ENCODE measurements at regions not wholly inside any gene's neighbourhood (a gene's known extent, or its start where the extent isn't known, plus 50 kb on each side); places are given as distances from the start of the nearest gene placed in this dataset.

DNA sequence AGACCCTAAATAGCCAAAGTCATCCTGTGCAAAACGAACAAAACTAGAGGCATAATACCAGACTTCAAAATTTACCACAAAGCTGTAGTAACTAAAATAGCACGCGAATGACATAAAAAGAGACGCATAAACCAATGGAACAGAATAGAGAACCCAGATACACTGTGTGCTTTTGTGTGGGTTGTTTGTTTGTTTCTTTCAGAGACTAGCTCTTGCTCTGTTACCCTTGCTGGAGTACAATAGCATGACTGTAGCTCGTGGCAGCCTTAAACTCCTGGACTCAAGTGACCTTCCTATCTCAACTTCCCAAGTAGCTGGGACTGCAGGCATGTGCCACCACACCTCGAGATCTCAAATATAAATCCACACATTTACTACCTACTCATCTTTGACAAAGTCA is 1314.6 kb upstream of the GBE1 start:
- DNase-seq = no peak

DNA sequence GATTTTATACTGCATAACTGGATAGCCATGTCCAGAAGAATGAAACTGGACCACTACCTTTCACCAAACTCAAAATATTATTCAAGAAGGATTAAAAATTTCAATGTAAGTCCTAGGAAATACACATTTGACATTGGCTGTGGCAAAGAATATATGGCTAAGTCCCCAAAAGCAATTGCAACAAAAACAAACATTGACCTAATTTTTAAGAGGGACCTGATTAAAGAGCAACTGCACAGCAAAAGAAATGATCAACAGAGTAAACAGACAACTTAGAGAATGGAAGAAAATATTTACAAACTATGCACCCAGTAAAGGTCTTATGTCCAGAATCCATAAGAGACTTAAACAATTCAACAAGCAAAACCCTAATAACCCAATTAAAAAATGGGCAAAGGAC is 1313.0 kb upstream of the GBE1 start:
- no peak for DNase-seq

DNA sequence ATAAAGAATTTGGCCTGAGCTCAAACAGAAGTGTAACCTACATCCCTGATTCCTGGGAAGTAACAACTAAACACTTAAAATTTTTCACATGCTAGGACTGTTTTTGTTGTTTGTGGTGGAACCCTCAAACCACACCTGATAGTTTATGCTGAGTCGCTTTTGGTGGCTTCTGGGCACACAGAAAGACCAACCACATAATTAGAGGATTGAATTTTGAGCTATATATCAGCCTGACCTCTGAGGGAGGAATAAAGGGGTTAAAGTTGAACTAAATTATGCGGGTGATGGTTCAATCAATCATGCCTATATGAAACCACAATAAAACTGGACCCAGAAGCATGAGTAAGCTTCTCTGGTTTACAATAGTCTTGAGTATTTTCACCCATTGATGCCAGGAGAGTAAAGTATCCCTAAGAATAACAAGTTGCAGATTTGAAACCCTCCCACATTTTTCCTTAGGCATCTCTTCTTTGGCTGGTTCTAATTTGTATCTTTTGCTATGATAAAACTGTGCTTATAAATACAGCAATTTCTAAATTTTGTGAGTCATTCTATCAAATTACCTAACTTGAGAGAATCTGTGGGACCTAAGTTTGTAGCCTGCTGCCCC is 1304.5 kb upstream of the GBE1 start:
- no peak for DNase-seq

DNA sequence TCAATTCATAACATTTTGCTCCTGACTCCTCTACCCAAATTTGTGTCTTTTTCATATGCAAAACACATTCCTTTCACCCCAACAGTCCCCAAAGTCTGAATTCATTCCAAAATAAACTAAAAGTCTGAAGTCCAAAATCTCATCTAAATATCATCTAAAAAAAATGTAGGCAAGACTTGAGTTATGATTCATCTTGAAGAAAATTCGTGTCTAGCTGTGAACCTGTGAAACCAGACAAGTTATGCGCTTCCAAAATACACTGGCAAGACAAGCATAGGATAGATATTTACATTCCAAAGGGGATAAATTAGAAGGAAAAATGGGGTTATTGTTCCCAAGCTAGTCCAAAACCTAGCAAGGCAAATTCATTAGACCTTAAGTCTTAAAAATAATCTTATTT is 1302.0 kb upstream of the GBE1 start:
- DNase-seq = no peak

DNA sequence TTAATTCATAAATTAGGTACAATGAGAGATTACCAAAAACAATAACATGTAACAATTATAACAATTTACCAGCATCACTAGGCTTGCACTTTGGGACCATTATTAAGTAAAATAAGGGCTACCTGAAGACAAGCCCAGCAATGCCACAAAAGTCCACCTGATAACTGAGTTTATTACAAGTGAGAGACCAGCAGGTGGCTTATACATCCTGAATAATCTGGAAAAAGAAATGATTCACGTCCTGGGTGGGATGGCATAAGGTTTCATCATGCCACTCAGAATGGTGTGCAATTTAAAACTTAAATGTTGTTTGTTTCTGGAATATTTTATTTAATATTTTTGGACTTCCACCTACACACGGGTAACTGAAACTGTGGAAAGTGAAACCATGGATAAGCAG is 1287.1 kb upstream of the GBE1 start:
- DNase-seq = no peak

DNA sequence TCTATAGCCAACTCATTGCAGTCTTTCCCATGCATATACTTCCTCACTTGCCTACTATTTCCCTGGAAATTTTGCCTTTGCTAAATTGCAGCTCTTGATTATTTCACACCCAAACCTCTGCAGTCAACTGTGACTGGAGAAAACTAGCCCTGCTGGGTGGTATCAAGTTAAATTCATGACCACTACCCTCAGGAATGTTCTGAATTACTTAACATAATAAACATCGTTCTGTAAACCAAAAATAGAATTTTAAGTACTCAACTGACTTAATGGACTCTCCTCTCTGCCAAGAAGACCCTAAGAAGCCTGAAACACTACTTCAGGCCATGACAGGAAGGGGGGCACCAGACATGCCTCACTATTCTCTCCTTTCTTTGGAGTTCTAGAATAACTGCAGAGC is 1278.0 kb upstream of the GBE1 start:
- DNase-seq = no peak

DNA sequence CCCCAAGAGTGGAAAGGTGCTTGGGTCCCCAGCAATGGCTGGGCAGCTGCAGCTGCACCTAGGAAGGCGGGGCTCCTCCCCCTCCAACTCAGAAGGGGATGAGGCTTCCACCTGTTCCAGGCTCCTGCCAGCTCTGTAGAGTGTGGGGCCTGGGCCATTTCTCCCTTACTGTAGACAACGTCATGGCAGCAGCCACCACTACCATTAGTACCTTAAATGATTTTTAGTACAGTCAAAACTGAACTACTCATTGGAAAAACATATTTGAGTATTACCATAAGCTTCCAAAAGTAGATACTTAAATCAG is 1274.2 kb upstream of the GBE1 start:
- DNase-seq = no peak

DNA sequence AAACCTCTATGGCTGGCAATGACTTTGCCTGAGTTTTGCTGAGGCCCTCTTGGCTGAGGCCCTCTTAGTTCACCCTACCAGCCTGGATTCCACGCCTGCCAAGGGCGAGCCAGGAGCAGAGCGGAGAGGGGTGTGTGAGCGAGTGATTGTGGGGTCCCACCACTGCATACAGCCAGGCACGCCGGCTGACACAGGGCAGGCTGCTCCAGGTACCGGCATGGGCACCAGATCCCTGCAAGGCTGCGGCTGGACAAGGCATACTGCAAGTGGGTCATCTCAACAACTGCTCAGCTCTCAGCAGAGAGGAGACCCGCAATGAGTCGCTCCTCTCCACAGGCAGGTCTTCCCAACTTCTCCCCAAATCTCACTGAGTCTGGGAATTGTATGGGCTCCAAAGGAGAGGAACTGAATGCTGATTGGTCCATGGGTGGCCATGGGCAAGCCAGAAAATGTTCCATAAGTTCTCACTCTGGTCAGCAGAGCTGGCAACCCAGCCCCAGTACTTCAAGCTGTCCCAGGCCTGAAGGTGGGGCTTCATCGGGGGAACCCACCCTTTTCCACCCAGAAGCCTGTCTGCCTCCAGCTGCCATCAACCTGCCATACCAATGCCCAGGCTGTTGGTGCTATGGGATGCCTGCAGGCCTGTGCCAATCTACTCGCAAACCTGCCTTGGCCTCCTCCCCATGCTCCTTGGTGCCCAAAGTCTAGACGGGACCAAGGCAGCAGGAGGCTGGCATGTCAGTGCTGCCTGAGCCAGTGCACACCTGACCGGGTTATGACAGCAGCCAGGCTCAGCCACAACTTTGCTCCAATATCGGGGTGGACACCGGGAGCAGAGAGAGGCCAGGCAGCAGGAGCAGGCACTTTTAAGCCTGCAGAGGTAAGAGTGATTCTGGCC is 1273.6 kb upstream of the GBE1 start:
- DNase-seq = no peak

DNA sequence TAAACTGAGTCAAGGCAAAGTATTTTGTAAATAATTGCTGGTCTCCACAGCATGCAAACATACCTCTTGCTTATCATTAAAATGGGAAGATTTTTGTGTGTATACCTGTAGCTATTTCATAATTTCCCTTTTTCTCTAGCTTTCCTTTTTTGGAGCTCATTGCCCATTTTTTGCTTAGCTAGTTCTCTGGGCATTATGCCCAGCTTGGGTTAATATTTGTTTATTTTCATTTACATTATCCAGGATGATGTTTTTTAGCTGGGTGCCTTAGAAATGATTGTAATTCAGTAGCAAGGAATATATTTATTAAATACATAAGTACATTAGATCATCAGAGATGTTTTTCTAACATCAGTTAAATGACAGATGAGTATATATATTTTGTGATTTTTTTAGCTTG is 1271.7 kb upstream of the GBE1 start:
- DNase-seq = no peak

DNA sequence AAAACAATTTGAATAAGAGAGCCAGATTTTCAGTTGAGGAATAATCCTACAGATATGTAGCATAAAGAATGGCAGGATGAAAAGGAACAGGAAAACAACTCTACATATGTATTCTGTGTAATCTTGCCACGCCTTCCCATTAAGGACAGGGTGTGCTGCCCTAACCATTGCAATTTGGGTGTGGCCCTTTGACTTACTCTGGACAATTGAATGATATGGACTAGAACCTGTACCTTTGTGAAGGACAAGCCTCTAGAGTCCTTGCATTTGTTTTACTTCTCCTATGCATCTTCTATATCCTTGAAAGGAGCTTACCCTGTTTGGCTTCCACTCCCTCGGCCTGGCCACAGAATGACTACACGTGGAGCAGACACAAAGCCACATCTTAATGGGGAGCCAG is 1261.6 kb upstream of the GBE1 start:
- DNase-seq = no peak

DNA sequence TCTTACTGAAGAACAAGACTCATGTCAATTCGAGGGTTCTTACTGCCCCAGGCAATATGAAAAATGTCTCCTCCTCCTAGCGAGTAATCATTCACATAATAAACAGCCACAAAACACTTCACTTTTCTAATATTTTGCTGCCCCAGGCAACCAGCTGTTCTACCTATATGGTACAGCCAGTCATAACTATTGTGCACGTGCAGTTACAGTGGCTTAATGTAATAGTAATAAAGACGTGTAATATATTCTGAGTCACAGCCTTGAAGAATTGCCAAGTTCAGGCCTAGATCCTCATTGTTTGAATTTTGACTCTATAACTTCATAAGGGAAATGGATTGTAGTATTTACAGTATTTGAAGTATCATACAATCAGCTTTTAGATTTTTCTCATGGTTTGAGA is 1250.0 kb upstream of the GBE1 start:
- DNase-seq = peak; percentile 3

DNA sequence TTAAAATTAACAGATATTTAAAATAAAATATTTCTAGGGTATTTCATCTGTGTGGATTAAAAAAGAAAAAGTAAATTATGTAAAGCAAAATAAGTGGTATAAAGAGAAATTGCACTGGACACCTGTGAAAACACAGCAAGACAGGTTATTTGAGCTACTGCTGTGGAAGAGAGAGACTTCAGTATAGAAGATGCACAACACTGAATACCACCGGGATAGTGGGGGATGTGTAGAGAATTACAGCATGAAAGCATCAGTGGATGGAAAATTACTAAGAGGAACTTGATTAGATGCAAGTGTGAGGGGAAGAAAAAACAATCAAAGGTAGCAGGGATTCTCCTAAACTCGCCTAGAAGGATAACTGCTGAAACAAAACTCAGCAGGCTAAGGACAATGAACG is 1242.5 kb upstream of the GBE1 start:
- DNase-seq = no peak

DNA sequence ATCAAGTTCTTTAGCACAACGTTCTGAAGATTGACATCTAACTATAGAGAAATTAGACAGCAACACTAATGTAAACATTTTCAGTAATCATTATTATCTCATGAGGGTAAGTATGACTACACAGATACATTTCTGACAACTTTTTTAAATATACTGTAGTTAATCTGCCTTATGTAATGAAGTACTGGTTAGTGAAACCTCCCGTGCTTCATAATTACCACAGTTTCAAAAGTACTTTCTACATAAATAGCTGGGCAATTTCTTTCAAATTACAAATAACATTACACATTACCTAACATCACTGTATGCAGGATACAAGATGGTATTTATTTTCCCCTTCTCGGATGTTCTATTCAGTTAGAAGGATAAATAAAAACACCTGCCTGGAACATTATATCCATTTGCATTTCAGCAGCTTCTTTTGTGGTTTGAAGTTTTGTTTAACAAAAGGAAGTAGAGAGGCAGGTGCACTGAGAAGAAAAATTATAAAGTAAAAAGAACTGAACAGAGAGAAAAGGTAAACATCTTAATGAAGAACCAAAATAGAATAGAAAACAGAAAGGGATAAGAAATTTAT is 1241.5 kb upstream of the GBE1 start:
- DNase-seq = no peak

DNA sequence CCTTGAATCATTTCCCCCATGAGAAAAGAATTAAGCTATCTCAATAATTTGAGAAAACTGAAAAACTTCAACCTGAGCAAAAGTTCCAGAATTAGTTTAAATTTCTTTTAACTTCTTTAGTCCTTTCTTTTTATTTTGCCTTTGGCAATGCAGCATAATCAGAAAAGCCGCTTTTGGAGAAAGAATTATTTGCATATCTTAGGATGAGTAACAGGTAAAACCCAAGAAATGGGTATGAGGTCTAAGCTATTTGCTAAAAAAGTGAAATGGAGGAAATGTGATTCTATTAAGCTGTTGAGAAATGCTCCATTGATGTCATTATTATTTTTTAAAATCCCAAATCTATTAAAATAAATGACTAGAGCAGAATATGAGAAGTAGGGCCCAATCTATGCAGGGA is 1238.3 kb upstream of the GBE1 start:
- DNase-seq = no peak

DNA sequence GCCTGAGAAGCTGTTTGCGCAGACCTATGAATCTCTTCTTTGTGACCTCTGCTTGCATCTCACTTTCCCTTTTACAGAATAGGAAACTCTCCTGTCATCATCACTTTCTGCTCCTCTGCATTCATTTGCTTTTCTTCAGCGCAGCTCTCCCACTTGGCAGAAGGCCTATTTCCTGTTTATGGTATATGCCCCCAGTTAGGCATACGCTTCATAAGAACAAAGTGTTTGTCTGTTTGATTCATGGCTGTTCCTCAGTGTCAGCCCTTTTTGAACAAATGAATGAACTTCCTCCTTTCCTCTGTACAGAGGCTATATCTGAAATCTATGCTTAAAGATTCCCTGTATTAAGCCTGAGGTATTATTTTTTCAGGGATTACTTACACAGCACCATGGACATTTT is 1216.9 kb upstream of the GBE1 start:
- peak; percentile 10 for DNase-seq

DNA sequence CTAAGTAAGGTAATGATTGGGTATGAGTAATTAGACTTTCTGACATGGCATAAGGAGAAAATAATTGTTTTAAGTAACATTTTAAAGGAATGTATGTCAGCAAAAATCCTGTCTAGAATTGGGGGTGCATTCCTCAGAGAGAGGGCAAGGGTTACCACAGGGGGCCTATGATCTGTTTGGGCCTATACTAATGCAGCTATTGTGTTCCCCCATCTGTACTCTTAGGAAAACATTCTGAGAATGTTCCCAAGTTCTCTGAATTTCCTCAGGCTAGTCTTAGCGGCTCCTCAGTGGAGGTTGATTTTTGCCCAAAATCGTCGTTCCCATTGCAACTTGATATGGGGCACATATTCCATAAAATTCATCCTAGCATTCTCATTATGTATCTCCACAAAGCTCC is 1216.4 kb upstream of the GBE1 start:
- no peak for DNase-seq

DNA sequence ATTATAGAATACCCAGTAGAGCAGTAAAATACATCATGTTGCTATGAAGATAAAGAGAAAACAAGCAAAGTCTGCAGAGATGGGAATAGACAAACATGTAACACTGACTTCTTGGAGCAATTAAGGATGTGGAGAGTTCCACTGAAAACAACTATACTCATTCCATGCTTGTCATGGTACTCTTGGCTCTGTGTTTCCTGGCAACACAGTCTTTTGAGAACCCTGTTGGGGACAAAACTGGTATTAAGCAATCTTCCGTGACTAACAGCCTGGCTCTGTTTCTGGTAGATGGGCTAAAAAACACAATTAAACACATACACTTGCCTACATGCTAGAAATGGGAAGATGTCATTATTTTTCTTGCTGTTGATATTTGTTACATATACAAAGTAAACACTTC is 1212.3 kb upstream of the GBE1 start:
- no peak for DNase-seq

DNA sequence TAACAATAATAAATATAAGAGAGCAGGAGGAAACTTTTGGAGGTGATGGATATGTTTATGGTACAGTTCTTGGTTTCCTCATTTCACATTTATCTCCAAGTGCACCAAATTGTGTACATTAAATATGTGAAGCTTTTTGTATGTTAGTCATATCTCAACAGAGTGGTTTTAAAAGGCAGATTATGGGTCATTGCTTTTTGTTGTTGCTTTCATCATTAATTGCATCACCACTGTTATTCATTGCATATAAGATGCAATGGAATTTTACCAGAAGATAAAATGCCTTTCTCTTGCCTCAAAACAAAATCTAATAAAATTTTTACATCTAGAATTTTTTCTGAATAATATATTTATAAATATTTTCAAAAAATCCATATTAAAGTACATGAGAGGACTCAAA is 1198.9 kb upstream of the GBE1 start:
- DNase-seq = no peak

DNA sequence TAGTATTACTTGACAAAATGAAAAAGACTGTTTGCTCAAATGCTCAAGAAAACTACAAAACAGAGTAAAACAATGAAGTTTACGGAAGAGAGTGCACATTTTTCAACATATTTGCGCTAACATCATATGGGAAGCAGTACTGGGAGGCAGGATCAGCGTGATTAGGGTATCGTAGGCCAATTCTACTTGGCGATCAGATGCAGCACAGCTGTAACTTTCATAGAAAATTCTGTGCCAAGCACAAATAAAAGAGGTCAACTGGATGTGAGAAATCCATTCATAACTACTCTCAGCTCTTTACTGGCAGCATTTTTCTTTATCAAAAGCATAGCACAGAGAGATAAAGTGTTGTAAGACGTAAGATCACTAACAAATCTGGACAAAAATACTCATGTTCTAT is 1196.3 kb upstream of the GBE1 start:
- no peak for DNase-seq

DNA sequence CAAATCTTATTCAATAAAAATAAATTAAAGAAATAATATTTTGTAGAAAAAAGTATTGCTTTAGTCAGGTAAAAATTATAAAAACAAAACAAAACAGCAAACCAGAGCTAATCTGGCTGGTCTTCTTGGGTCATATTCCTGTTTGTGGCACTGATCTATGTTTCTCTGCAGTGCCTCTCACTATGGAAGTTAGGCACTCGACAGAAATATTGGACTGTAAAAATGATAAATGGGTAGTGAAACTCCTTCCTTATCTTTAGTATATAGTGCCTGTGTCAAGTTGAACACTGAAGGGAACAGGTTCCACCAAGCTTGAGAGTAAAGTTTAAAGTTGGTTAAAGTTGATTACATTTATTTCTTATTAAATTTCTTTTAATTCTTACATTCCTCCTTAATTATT is 1195.6 kb upstream of the GBE1 start:
- DNase-seq = no peak

DNA sequence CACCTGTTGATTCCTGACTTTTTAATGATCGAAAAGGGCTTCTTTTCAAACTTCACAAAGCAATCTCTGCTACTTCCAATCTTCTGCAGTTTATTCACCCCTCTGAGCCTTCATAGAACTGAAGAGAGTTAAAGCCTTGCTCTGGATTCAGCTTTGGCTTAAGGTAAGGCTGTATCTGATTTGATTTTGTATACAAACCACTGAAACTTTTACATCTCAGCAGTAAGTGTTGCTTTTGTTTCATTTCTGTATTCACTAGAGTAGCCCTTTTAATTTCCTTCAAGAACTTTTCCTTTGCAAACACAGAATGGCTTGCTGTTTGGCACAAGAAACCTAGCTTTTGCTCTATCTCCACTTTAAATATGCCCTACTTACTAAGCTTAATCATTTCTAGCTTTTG is 1193.0 kb upstream of the GBE1 start:
- DNase-seq = no peak

DNA sequence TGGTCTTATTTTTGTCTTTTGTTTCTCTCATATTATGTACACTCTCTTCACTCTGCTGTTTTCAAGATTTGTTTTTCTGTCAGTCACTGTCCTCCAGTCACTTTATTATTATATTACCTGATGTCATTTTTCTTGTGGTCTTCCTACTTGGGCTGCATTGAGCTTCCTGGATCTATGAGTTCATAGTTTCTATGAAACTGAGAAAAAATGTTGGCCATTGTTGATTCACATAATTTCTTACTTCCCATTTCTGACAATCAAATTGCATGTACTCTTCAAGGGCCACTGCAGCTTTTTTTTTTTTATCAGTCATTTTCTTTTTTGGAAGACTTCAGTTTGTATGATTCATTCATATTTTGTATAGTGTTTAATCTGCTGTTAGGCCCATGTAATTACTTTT is 1180.6 kb upstream of the GBE1 start:
- no peak for DNase-seq

DNA sequence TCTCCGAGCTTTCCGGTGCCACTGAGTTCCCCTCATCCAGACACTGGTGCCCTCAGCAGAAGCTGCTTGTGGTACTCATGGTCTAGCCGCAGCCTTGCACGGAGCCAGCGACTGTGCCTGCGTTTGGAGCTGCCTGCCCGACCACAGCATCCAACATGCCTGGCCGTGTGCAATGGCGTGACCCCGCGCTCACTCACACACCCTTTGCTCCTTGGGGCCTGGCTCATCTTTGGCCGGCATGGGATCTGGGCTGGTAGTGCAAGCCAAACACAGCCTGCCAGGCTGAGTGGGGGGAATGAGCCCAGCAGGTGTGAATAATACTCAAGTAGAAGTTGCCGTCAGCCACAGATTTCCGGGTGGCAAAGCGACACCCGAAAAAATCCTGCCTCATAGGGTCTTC is 1178.7 kb upstream of the GBE1 start:
- DNase-seq = no peak

DNA sequence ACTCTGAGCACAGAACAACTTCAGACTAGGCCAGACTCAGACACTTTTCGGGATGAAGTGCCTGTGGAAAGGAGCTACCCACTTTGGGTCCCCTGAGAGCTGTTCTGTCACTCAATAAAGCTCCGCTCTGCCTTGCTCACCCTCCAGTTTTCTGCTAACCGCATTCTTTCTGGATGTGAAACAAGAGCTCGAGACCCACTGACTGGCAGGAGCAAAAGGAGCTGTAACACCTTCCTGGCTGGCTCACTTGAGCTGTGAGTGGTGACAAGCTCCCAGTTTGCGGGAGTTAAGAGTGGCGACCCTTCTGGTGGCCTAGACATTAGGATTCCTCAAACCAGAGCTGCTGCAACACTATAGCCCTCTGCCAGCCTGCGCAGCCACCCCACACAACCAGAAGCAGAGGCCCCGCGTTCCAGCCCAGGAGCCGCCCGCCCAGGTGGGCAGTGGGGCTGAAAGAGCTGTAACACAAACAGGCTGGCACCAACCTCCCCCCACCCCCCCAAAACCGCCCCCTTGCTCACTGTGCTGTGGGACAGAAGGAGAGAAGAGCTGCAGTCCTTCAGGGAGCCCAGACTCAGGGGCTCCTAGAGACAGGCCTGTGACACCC is 1178.1 kb upstream of the GBE1 start:
- DNase-seq = no peak

Measured in eye (tissue), 1 donor.